ENCODE measurements at regions not wholly inside any gene's neighbourhood (a gene's known extent, or its start where the extent isn't known, plus 50 kb on each side); places are given as distances from the start of the nearest gene placed in this dataset.

DNA sequence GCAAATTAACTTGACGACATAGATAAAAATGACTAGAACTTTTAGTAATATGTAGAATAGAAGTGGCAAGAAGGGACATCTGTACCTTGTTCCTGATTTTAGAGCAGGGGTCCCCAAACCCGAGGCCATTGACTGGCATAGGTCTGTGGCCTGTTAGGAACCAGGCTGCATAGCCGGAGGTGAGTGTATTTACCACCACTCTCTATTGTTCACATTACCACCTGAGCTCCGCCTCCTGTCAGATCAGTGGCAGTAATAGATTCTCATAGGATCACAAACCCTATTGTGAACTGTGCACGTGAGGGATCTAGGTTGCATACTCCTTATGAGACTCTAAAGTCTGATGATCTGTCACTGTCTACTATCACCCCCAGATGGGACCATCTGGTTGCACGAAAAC lies 113.6 kb upstream of the AVPR1A start:
- Histone ChIP-seq H3K36me3 (ENCODE audit: control insufficient read depth in 2 of 2, extremely low read depth in 1 of 2, insufficient read depth in 2 of 2, low read length in 2 of 2) (no peaks in the 10 kb centered on the region), H3K79me2 (ENCODE audit: control insufficient read depth, insufficient read depth, low read length) (no peaks in the 10 kb centered on the region), H3K9me1 (ENCODE audit: control insufficient read depth, extremely low read depth, insufficient read depth, low read length) (no peaks in the 10 kb centered on the region), H3K27me3 (ENCODE audit: control insufficient read depth, extremely low read depth, insufficient read depth, low read length) (no peaks in the 10 kb centered on the region), H3K9me3 (ENCODE audit: control insufficient read depth, low read depth, low read length) (no peaks in the 10 kb centered on the region), H3K27ac (ENCODE audit: control insufficient read depth, insufficient read depth, low read length) (no peak overlapping the region), H3K9ac (ENCODE audit: control insufficient read depth, extremely low read depth, insufficient read depth, low read length) (no peak overlapping the region), H3K4me1 (ENCODE audit: control insufficient read depth, extremely low read depth, insufficient read depth, low read length) (no peaks in the 10 kb centered on the region), H3K4me3 (ENCODE audit: control insufficient read depth in 2 of 3, extremely low read depth in 1 of 3, insufficient read depth in 2 of 3, low read depth in 1 of 3, low read length in 3 of 3) (no peak overlapping the region), H3K4me2 (ENCODE audit: control insufficient read depth, extremely low read depth, insufficient read depth, low read depth, low read length) (no peak overlapping the region), H4K20me1 (ENCODE audit: control insufficient read depth, extremely low read depth, insufficient read depth, low read length) (no peaks in the 10 kb centered on the region), H2AFZ (ENCODE audit: control insufficient read depth, low read length) (no peak overlapping the region)
- dilution Hi-C loops (cut with MboI; ENCODE audit: extremely low pct_ligation_motif_present, low sequenced_read_pairs): no loop called here
- FAIRE-seq (no peak), DNase-seq (ENCODE audit: low read depth, low spot score) (no peak)
- TF ChIP-seq EZH2 (IDR thresholded peaks at IDR 0.05; ENCODE audit: low read length): no peak
- TF ChIP-seq, protein P1, sequence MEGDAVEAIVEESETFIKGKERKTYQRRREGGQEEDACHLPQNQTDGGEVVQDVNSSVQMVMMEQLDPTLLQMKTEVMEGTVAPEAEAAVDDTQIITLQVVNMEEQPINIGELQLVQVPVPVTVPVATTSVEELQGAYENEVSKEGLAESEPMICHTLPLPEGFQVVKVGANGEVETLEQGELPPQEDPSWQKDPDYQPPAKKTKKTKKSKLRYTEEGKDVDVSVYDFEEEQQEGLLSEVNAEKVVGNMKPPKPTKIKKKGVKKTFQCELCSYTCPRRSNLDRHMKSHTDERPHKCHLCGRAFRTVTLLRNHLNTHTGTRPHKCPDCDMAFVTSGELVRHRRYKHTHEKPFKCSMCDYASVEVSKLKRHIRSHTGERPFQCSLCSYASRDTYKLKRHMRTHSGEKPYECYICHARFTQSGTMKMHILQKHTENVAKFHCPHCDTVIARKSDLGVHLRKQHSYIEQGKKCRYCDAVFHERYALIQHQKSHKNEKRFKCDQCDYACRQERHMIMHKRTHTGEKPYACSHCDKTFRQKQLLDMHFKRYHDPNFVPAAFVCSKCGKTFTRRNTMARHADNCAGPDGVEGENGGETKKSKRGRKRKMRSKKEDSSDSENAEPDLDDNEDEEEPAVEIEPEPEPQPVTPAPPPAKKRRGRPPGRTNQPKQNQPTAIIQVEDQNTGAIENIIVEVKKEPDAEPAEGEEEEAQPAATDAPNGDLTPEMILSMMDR (optimal IDR thresholded peaks at IDR 0.05 in 1 of 3, IDR thresholded peaks at IDR 0.05 in 1 of 3, conservative IDR thresholded peaks at IDR 0.05 in 1 of 3; ENCODE audit: extremely low read depth in 1 of 3, insufficient read depth in 2 of 3, low read length in 3 of 3): no peak

DNA sequence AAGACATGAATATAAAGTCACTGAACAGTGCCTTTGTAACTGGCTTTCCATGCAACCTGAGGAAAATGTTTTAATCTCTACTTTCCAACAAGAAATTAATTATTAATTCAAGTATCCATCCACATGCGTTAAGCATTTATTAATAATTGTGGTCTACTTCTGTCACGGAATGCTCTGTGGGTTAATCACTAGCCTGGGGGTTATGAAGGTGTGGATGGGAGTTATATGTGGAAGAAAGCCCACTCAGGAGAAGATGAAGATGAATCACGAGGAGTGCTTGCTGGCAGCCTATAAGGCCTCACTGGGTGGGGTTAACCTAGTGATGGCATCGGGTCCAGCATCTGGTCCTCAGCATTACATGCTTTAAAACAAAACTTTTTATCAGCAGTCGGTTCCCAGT lies 99.5 kb upstream of the AVPR1A start:
- Histone ChIP-seq H3K9ac (ENCODE audit: control insufficient read depth, extremely low read depth, insufficient read depth, low read length) (no peak overlapping the region), H3K9me1 (ENCODE audit: control insufficient read depth, extremely low read depth, insufficient read depth, low read length) (no peaks in the 10 kb centered on the region)
- TF ChIP-seq, protein P1 (optimal IDR thresholded peaks at IDR 0.05 in 1 of 3, IDR thresholded peaks at IDR 0.05 in 1 of 3, conservative IDR thresholded peaks at IDR 0.05 in 1 of 3; ENCODE audit: extremely low read depth in 1 of 3, insufficient read depth in 2 of 3, low read length in 3 of 3): no peak

More for the DNA sequence above, 99.5 kb upstream of the AVPR1A start:
- no peaks in the 10 kb centered on the region for H3K79me2 ChIP-seq (ENCODE audit: control insufficient read depth, insufficient read depth, low read length)
- H3K4me1 ChIP-seq (ENCODE audit: control insufficient read depth, extremely low read depth, insufficient read depth, low read length): no peaks in the 10 kb centered on the region
- no peaks in the 10 kb centered on the region for H3K27me3 ChIP-seq (ENCODE audit: control insufficient read depth, extremely low read depth, insufficient read depth, low read length)
- H3K4me2 ChIP-seq (ENCODE audit: control insufficient read depth, extremely low read depth, insufficient read depth, low read depth, low read length): no peak overlapping the region
- H3K9me3 ChIP-seq (ENCODE audit: control insufficient read depth, low read depth, low read length): no peaks in the 10 kb centered on the region
- dilution Hi-C loops (cut with MboI; ENCODE audit: extremely low pct_ligation_motif_present, low sequenced_read_pairs): no loop called here
- no peaks in the 10 kb centered on the region for H3K36me3 ChIP-seq (ENCODE audit: control insufficient read depth in 2 of 2, extremely low read depth in 1 of 2, insufficient read depth in 2 of 2, low read length in 2 of 2)
- no peak for FAIRE-seq
- H4K20me1 ChIP-seq (ENCODE audit: control insufficient read depth, extremely low read depth, insufficient read depth, low read length): no peaks in the 10 kb centered on the region
- no peak overlapping the region for H3K4me3 ChIP-seq (ENCODE audit: control insufficient read depth in 2 of 3, extremely low read depth in 1 of 3, insufficient read depth in 2 of 3, low read depth in 1 of 3, low read length in 3 of 3)
- no peak overlapping the region for H3K27ac ChIP-seq (ENCODE audit: control insufficient read depth, insufficient read depth, low read length)
- no peak for DNase-seq (ENCODE audit: low read depth, low spot score)
- H2AFZ ChIP-seq (ENCODE audit: control insufficient read depth, low read length): no peak overlapping the region
